ENCODE measurements at regions not wholly inside any gene's neighbourhood (a gene's known extent, or its start where the extent isn't known, plus 50 kb on each side); places are given as distances from the start of the nearest gene placed in this dataset.

- FAIRE-seq: no peak
Observed at GRCh38 chr22:49093192-49093880, 734.3 kb downstream of the BRD1 start.

GRCh38 chr22:49092716-49093115, 735.0 kb downstream of the BRD1 start:
- no peak for FAIRE-seq

- no peak for FAIRE-seq
Observed at GRCh38 chr22:49091917-49092545, 735.6 kb downstream of the BRD1 start.

GRCh38 chr22:49091451-49091850, 736.2 kb downstream of the BRD1 start:
- FAIRE-seq: no peak

GRCh38 chr22:49090853-49091135, 736.9 kb downstream of the BRD1 start:
- FAIRE-seq: no peak

GRCh38 chr22:49090061-49090852, 737.4 kb downstream of the BRD1 start:
- FAIRE-seq: no peak

- no peak for FAIRE-seq
Observed at GRCh38 chr22:49088801-49089791, 738.6 kb downstream of the BRD1 start.

GRCh38 chr22:49087716-49088601, 739.7 kb downstream of the BRD1 start:
- no peak for FAIRE-seq

GRCh38 chr22:49087198-49087597, 740.5 kb downstream of the BRD1 start:
- FAIRE-seq: no peak

GRCh38 chr22:49086606-49087157, 741.0 kb downstream of the BRD1 start:
- FAIRE-seq: no peak

- FAIRE-seq: no peak
Observed at GRCh38 chr22:49086181-49086580, 741.5 kb downstream of the BRD1 start.

GRCh38 chr22:49084206-49084605, 743.5 kb downstream of the BRD1 start:
- FAIRE-seq: no peak

GRCh38 chr22:49083607-49084006, 744.1 kb downstream of the BRD1 start:
- FAIRE-seq: no peak

GRCh38 chr22:49082451-49082850, 745.2 kb downstream of the BRD1 start:
- FAIRE-seq: no peak

- FAIRE-seq: no peak
Observed at GRCh38 chr22:49081926-49082325, 745.7 kb downstream of the BRD1 start.

GRCh38 chr22:49081261-49081666, 746.4 kb downstream of the BRD1 start:
- no peak for FAIRE-seq

GRCh38 chr22:49080631-49081030, 747.0 kb downstream of the BRD1 start:
- no peak for FAIRE-seq

GRCh38 chr22:49079743-49080500, 747.8 kb downstream of the BRD1 start:
- FAIRE-seq: no peak

GRCh38 chr22:49079027-49079725, 748.5 kb downstream of the BRD1 start:
- no peak for FAIRE-seq

- FAIRE-seq: no peak
Observed at GRCh38 chr22:49078076-49078710, 749.5 kb downstream of the BRD1 start.
